KMS-11 (cell line): ENCODE measurements at regions not wholly inside any gene's neighbourhood (a gene's known extent, or its start where the extent isn't known, plus 50 kb on each side); places are given as distances from the start of the nearest gene placed in this dataset.

Source experiments
- H2AFZ ChIP-seq: fragments of 200-600 bp; sonication (generic); 2 replicates; pipeline ENCODE4 v1.6.1; 2016; ENCODE audit warnings: antibody characterized with exemption, mixed run types, low read depth
- H3K27ac ChIP-seq: fragments of 200-600 bp; sonication (generic); 2 replicates; pipeline ENCODE4 v1.6.1; 2016; ENCODE audit warnings: mild to moderate bottlenecking, mixed run types
- H3K27me3 ChIP-seq: fragments of 200-600 bp; sonication (generic); 2 replicates; pipeline ENCODE4 v1.6.1; 2017; ENCODE audit warnings: mild to moderate bottlenecking, low read depth, mixed run types, moderate library complexity; ENCODE audit not compliant: insufficient read depth
- H3K36me3 ChIP-seq: fragments of 200-600 bp; sonication (generic); 2 replicates; pipeline ENCODE4 v1.6.1; 2017; ENCODE audit warnings: mild to moderate bottlenecking, mixed run types; ENCODE audit not compliant: insufficient read depth
- H3K4me1 ChIP-seq: fragments of 200-600 bp; sonication (generic); 2 replicates; pipeline ENCODE4 v1.6.1; 2016; ENCODE audit warnings: mild to moderate bottlenecking, low read depth, mixed run types; ENCODE audit not compliant: poor library complexity, severe bottlenecking
- H3K4me2 ChIP-seq: fragments of 200-600 bp; sonication (generic); 2 replicates; pipeline ENCODE4 v1.7.0; 2016; ENCODE audit warnings: mild to moderate bottlenecking, mixed run types
- H3K4me3 ChIP-seq: fragments of 200-600 bp; sonication (generic); IDR thresholded peaks from 2 replicates; pipeline ENCODE4 v1.6.1; 2017; ENCODE audit warnings: low read depth, low read length, mixed read lengths; ENCODE audit not compliant: insufficient read depth
- H3K79me2 ChIP-seq: fragments of 200-600 bp; sonication (generic); 2 replicates; pipeline ENCODE4 v1.6.1; 2016; ENCODE audit warnings: low read depth, mixed run types; ENCODE audit not compliant: insufficient read depth
- H3K9ac ChIP-seq: fragments of 200-600 bp; sonication (generic); 2 replicates; pipeline ENCODE4 v1.6.1; 2016; ENCODE audit warnings: mild to moderate bottlenecking, mixed run types
- H4K20me1 ChIP-seq: fragments of 200-600 bp; sonication (generic); 2 replicates; pipeline ENCODE4 v1.6.1; 2016; ENCODE audit warnings: mild to moderate bottlenecking, mixed run types; ENCODE audit not compliant: insufficient read depth
- TF ChIP-seq, protein P1 (sequence below): fragments of 200-600 bp; sonication (generic); conservative IDR thresholded peaks from 2 replicates; pipeline ENCODE4 v1.6.1; 2017; ENCODE audit warnings: low read depth, mild to moderate bottlenecking, antibody characterized with exemption, low read length, moderate library complexity, mixed read lengths

DNA sequence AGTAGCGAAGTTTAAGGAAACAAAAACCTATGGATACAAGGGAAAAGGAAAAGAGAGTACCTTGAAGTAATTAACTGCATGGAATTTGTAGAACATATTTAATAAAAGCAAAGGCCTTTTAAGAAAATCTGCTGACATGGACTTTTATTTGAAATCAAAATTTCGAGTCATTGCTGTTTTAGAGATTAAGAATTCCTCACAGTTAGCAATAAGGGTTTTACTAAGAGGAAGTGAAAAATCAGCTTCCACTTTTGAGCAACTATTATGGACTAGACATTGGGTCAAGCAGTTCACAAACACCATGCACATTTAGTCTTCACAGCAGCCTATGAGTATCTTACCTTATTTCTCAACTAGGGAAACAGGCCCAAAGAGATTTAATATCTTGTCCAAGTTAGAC is 876.3 kb downstream of the BCL11A start:
- no peak overlapping the region for H3K4me2 ChIP-seq
- H3K36me3 ChIP-seq: no peaks in the 10 kb centered on the region
- H3K27ac ChIP-seq: no peak overlapping the region
- H3K9ac ChIP-seq: no peak overlapping the region
- H4K20me1 ChIP-seq: no peaks in the 10 kb centered on the region
- TF ChIP-seq, protein P1, sequence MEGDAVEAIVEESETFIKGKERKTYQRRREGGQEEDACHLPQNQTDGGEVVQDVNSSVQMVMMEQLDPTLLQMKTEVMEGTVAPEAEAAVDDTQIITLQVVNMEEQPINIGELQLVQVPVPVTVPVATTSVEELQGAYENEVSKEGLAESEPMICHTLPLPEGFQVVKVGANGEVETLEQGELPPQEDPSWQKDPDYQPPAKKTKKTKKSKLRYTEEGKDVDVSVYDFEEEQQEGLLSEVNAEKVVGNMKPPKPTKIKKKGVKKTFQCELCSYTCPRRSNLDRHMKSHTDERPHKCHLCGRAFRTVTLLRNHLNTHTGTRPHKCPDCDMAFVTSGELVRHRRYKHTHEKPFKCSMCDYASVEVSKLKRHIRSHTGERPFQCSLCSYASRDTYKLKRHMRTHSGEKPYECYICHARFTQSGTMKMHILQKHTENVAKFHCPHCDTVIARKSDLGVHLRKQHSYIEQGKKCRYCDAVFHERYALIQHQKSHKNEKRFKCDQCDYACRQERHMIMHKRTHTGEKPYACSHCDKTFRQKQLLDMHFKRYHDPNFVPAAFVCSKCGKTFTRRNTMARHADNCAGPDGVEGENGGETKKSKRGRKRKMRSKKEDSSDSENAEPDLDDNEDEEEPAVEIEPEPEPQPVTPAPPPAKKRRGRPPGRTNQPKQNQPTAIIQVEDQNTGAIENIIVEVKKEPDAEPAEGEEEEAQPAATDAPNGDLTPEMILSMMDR: no peak
- no peaks in the 10 kb centered on the region for H3K27me3 ChIP-seq
- no peaks in the 10 kb centered on the region for H3K4me1 ChIP-seq
- H3K4me3 ChIP-seq: no peak overlapping the region
- H3K79me2 ChIP-seq: no peaks in the 10 kb centered on the region
- no peak overlapping the region for H2AFZ ChIP-seq

- Histone ChIP-seq H3K4me2 (no peak overlapping the region), H3K4me1 (no peaks in the 10 kb centered on the region), H3K79me2 (no peaks in the 10 kb centered on the region), H3K27me3 (no peaks in the 10 kb centered on the region), H4K20me1 (no peaks in the 10 kb centered on the region), H3K27ac (no peak overlapping the region), H3K4me3 (no peak overlapping the region), H3K9ac (no peak overlapping the region), H2AFZ (no peak overlapping the region), H3K36me3 (no peaks in the 10 kb centered on the region)
- TF ChIP-seq, protein P1: no peak
These were observed 879.4 kb downstream of the BCL11A start for GRCh38 chr2:59674100-59674499.

- Histone ChIP-seq H2AFZ (no peak overlapping the region), H4K20me1 (no peaks in the 10 kb centered on the region), H3K27ac (no peak overlapping the region), H3K4me3 (no peak overlapping the region), H3K4me2 (no peak overlapping the region), H3K9ac (no peak overlapping the region), H3K27me3 (no peaks in the 10 kb centered on the region), H3K4me1 (no peaks in the 10 kb centered on the region), H3K36me3 (no peaks in the 10 kb centered on the region), H3K79me2 (no peaks in the 10 kb centered on the region)
- TF ChIP-seq, protein P1: no peak
These were observed 888.4 kb downstream of the BCL11A start for GRCh38 chr2:59665021-59665420.

GRCh38 chr2:59662127-59662861 is 891.2 kb downstream of the BCL11A start:
- no peaks in the 10 kb centered on the region for H4K20me1 ChIP-seq
- H3K27ac ChIP-seq: no peak overlapping the region
- no peak overlapping the region for H3K9ac ChIP-seq
- H3K4me2 ChIP-seq: no peak overlapping the region
- H2AFZ ChIP-seq: no peak overlapping the region
- no peaks in the 10 kb centered on the region for H3K36me3 ChIP-seq
- no peaks in the 10 kb centered on the region for H3K79me2 ChIP-seq
- TF ChIP-seq, protein P1: no peak
- no peaks in the 10 kb centered on the region for H3K4me1 ChIP-seq
- H3K4me3 ChIP-seq: no peak overlapping the region
- no peaks in the 10 kb centered on the region for H3K27me3 ChIP-seq
